B cell (primary cell): ENCODE measurements at regions not wholly inside any gene's neighbourhood (a gene's known extent, or its start where the extent isn't known, plus 50 kb on each side); places are given as distances from the start of the nearest gene placed in this dataset.
"Not testable (repeated sequence)": the region's sequence is repeated elsewhere in the genome, so short reads cannot be mapped to it uniquely, and the experiment has no call there.

Experiments
- ATAC-seq: fragments of 200-7000 bp; cut with Tn5 transposase; one replicate; pipeline ENCODE4 v1.10.0; 2021; ENCODE audit warnings: low read depth, mild to moderate bottlenecking, moderate number of reproducible peaks, moderate library complexity
- CTCF ChIA-PET: fragments of 350-600 bp; sonication (Branson Sonifier 250); formaldehyde crosslinking; loops from one replicate; lab custom pipeline; 2021; ENCODE audit warnings: antibody characterized with exemption, inconsistent platforms; lab: Charles Lee
- POLR2A ChIA-PET: fragments of 350-600 bp; sonication (Branson Sonifier 250); formaldehyde crosslinking; loops from one replicate; lab custom pipeline; 2021; ENCODE audit warnings: antibody characterized with exemption; lab: Charles Lee
- DNase-seq: peaks from one replicate; pipeline ENCODE4 v3.0.0; 2013
- H2AFZ ChIP-seq: 2 replicates; pipeline ENCODE4 v1.6.1; 2012; ENCODE audit warnings: mild to moderate bottlenecking, low read depth, low read length; ENCODE audit not compliant: insufficient read depth, poor library complexity, severe bottlenecking
- H3K27ac ChIP-seq, 2 donors: 1 replicate in 1 of 2; 2 replicates in 1 of 2; pipeline ENCODE4 v1.5.1; 2012 to 2013; ENCODE audit warnings: low read length in 2 of 2, mild to moderate bottlenecking in 2 of 2, moderate library complexity in 1 of 2
- H3K27me3 ChIP-seq, 4 experiments: fragments of 200-600 bp in 1 of 4; sonication (generic) in 1 of 4; replicated peaks in 1 of 4; 1 replicate in 2 of 4; 2 replicates in 2 of 4; pipeline versions ENCODE4 v1.6.1 to v1.7.0; 2013 to 2016; ENCODE audit warnings: low read length in 3 of 4, mild to moderate bottlenecking in 2 of 4, mixed read lengths in 1 of 4, moderate library complexity in 1 of 4; ENCODE audit not compliant: insufficient read depth in 4 of 4, control insufficient read depth in 3 of 4; ENCODE audit errors: control extremely low read depth in 1 of 4
- H3K36me3 ChIP-seq, 2 experiments: replicated peaks in 1 of 2; 1 replicate in 1 of 2; 2 replicates in 1 of 2; pipeline versions ENCODE4 v1.6.1 to v1.7.1; 2013; ENCODE audit warnings: low read length in 1 of 2; ENCODE audit not compliant: insufficient read depth in 2 of 2, control insufficient read depth in 1 of 2; ENCODE audit errors: control extremely low read depth in 1 of 2, extremely low read depth in 1 of 2
- H3K4me1 ChIP-seq, 2 donors: fragments of 200-600 bp in 1 of 2; sonication (generic) in 1 of 2; 1 replicate in 1 of 2; 2 replicates in 1 of 2; pipeline versions ENCODE4 v1.5.1 to v1.6.1; 2013 to 2017; ENCODE audit warnings: low read length in 2 of 2; ENCODE audit not compliant: control insufficient read depth in 2 of 2, insufficient read depth in 2 of 2
- H3K4me2 ChIP-seq: replicated peaks from 2 replicates; pipeline ENCODE3; 2012; ENCODE audit warnings: mild to moderate bottlenecking, low read depth, low read length; ENCODE audit not compliant: poor library complexity, severe bottlenecking
- H3K4me3 ChIP-seq, 5 experiments: fragments of 200-600 bp in 1 of 5; sonication (generic) in 1 of 5; 1 replicate in 3 of 5; 2 replicates in 2 of 5; pipeline versions ENCODE4 v1.5.1 to v1.7.0; 2011 to 2016; ENCODE audit warnings: low read length in 4 of 5, mild to moderate bottlenecking in 4 of 5, low read depth in 2 of 5, control low read depth in 1 of 5, moderate library complexity in 1 of 5; ENCODE audit not compliant: insufficient read depth in 1 of 5; ENCODE audit errors: control extremely low read depth in 1 of 5, extremely low read depth in 1 of 5
- H3K79me2 ChIP-seq: fragments of 200-600 bp; sonication (generic); one replicate; pipeline ENCODE4 v1.6.0; 2016; ENCODE audit warnings: low read length; ENCODE audit not compliant: control insufficient read depth, insufficient read depth
- H3K9ac ChIP-seq: fragments of 200-600 bp; sonication (generic); 2 replicates; pipeline ENCODE4 v1.6.1; 2017; ENCODE audit warnings: mild to moderate bottlenecking, low read length, moderate library complexity
- H3K9me3 ChIP-seq, 3 donors: one replicate each; pipeline versions ENCODE4 v1.6.1 to v1.7.1; 2013; ENCODE audit warnings: low read length in 2 of 3; ENCODE audit not compliant: control insufficient read depth in 2 of 3, insufficient read depth in 1 of 3; ENCODE audit errors: control extremely low read depth in 1 of 3
- H4K20me1 ChIP-seq: 2 replicates; pipeline ENCODE4 v1.6.0; 2012; ENCODE audit warnings: mild to moderate bottlenecking, low read length; ENCODE audit not compliant: insufficient read depth, control insufficient read depth, poor library complexity, severe bottlenecking
- H3K27ac Mint-ChIP-seq: one replicate; pipeline ENCODE4 v1.8.0; 2021; ENCODE audit warnings: mixed read lengths
- H3K27me3 Mint-ChIP-seq: one replicate; pipeline ENCODE4 v1.8.0; 2021; ENCODE audit warnings: mixed read lengths
- H3K4me1 Mint-ChIP-seq: one replicate; pipeline ENCODE4 v1.8.0; 2021; ENCODE audit warnings: mixed read lengths
- H3K4me3 Mint-ChIP-seq: one replicate; pipeline ENCODE4 v1.8.0; 2021; ENCODE audit warnings: mixed read lengths
- H3K9me3 Mint-ChIP-seq: one replicate; pipeline ENCODE4 v1.8.0; 2022; ENCODE audit warnings: mixed read lengths; ENCODE audit not compliant: insufficient read depth
- EZH2 ChIP-seq: IDR thresholded peaks from 2 replicates; pipeline ENCODE4 v1.6.1; 2012; ENCODE audit warnings: borderline replicate concordance, low read depth, mild to moderate bottlenecking, moderate library complexity, low read length; ENCODE audit not compliant: insufficient read depth, poor library complexity, severe bottlenecking
- WGBS: methylation state at CpG from one replicate; pipeline ENCODE4 v1.1.5; 2013; ENCODE audit warnings: missing lambda C conversion rate; ENCODE audit not compliant: insufficient coverage; 5-methylcytosine and 5-hydroxymethylcytosine counted together
- intact Hi-C: fragments of 100-400 bp; cut with micrococcal nuclease; formaldehyde crosslinking; loops from one replicate; pipeline ENCODE4 v1.10.0; 2022
- TF ChIP-seq, protein P1 (sequence below): fragments of 200-600 bp; IDR thresholded peaks from one replicate; pipeline ENCODE4 v1.8.0; 2022; ENCODE audit warnings: antibody characterized with exemption, mild to moderate bottlenecking

DNA sequence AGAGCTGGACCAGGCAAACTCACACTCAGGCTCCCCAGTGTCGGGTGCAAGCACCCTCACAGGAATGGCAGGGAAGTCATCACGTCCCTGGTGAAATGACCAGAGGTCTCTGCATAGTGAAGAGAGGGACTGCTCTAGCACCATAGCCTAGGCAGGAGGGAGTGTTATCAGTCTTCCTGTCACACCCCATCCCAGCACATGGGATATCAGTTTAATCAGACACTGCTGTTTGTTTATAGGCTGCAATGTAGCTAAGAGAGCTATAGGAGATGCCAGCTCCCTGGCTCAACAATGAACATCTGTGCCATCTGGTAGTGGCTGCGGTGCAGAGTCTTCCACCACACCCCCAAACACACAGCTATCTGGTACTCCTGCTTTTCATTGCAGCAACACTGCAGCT is 776.6 kb downstream of the ZNF385D start:
- ChIA-PET POLR2A (no interaction called here), CTCF (no interaction called here)
- no peak overlapping the region for H3K4me3 ChIP-seq
- H3K4me1 ChIP-seq, result no peaks in the 10 kb centered on the region
- Mint-ChIP-seq H3K9me3 (no peaks in the 10 kb centered on the region), H3K27me3 (no peaks in the 10 kb centered on the region), H3K4me3 (no peak overlapping the region), H3K4me1 (no peaks in the 10 kb centered on the region), H3K27ac (no peak overlapping the region)
- no peak for ATAC-seq
- no peaks in the 10 kb centered on the region for H3K79me2 ChIP-seq
- peaks cover 0 to 3% (median 0%) of the 10 kb centered on the region in 3 donors for H3K9me3 ChIP-seq
- TF ChIP-seq, protein P1, sequence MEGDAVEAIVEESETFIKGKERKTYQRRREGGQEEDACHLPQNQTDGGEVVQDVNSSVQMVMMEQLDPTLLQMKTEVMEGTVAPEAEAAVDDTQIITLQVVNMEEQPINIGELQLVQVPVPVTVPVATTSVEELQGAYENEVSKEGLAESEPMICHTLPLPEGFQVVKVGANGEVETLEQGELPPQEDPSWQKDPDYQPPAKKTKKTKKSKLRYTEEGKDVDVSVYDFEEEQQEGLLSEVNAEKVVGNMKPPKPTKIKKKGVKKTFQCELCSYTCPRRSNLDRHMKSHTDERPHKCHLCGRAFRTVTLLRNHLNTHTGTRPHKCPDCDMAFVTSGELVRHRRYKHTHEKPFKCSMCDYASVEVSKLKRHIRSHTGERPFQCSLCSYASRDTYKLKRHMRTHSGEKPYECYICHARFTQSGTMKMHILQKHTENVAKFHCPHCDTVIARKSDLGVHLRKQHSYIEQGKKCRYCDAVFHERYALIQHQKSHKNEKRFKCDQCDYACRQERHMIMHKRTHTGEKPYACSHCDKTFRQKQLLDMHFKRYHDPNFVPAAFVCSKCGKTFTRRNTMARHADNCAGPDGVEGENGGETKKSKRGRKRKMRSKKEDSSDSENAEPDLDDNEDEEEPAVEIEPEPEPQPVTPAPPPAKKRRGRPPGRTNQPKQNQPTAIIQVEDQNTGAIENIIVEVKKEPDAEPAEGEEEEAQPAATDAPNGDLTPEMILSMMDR, result no peak
- no peak for TF ChIP-seq EZH2
- intact Hi-C loops, result no loop called here
- no peak overlapping the region for H3K9ac ChIP-seq
- no peaks in the 10 kb centered on the region for H4K20me1 ChIP-seq
- no peak for DNase-seq
- no peak overlapping the region for H3K4me2 ChIP-seq
- H2AFZ ChIP-seq, result no peak overlapping the region
- H3K36me3 ChIP-seq, result no peaks in the 10 kb centered on the region
- H3K27me3 ChIP-seq, result no peaks in the 10 kb centered on the region
- no CpG with 5 or more reads among the region's 3 CpGs for WGBS
- no peak overlapping the region for H3K27ac ChIP-seq

- POLR2A ChIA-PET, H3K27ac ChIP-seq, H3K27ac Mint-ChIP-seq, H2AFZ ChIP-seq, H3K4me1 Mint-ChIP-seq, H3K9ac ChIP-seq, H3K4me3 ChIP-seq, H3K4me1 ChIP-seq, H4K20me1 ChIP-seq, H3K79me2 ChIP-seq, ATAC-seq, H3K4me3 Mint-ChIP-seq, CTCF ChIA-PET, H3K9me3 Mint-ChIP-seq, H3K9me3 ChIP-seq, DNase-seq, H3K27me3 Mint-ChIP-seq, H3K4me2 ChIP-seq, H3K27me3 ChIP-seq, H3K36me3 ChIP-seq, intact Hi-C loops: not testable (repeated sequence)
- 89% methylated on average over 4 of the region's 7 CpGs for WGBS
Measured at GRCh38 chr3:20970807-20971206, 780.2 kb downstream of the ZNF385D start.

DNA sequence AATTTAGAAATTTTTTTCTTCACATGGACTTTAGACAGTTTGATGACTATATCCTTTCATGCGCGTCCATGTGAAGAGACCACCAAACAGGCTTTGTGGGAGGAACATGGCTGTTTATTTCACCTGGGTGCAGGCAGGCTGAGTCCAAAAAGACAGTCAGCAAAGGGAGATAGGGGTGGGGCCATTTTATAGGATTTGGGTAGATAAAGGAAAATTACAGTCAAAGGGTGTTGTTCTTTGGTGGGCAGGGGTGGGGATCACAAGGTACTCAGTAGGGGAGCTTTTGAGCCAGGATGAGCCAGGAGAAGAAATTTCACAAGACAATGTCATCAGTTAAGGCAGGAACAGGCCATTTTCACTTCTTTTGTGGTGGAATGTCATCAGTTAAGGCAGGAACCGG is 781.5 kb upstream of the SGO1 start:
- H3K79me2 ChIP-seq, H3K4me3 ChIP-seq, H3K27ac ChIP-seq, H3K9me3 ChIP-seq, ATAC-seq, H4K20me1 ChIP-seq, H3K9ac ChIP-seq, H3K4me1 ChIP-seq, H3K4me1 Mint-ChIP-seq, DNase-seq, POLR2A ChIA-PET, H3K27ac Mint-ChIP-seq, H3K9me3 Mint-ChIP-seq, H2AFZ ChIP-seq, H3K27me3 Mint-ChIP-seq, H3K4me3 Mint-ChIP-seq, H3K4me2 ChIP-seq, intact Hi-C loops, CTCF ChIA-PET, H3K36me3 ChIP-seq, H3K27me3 ChIP-seq: not testable (repeated sequence)
- WGBS, result 100% methylated on average over 2 of the region's 3 CpGs
